Keratinocyte (primary cell): ENCODE measurements at regions not wholly inside any gene's neighbourhood (a gene's known extent, or its start where the extent isn't known, plus 50 kb on each side); places are given as distances from the start of the nearest gene placed in this dataset.
"Not testable (repeated sequence)": the region's sequence is repeated elsewhere in the genome, so short reads cannot be mapped to it uniquely, and the experiment has no call there.

ENCODE experiments used
- DNase-seq: peaks from one replicate; pipeline ENCODE4 v3.0.0-alpha.2; 2011; ENCODE audit warnings: low read depth, missing footprints, low spot score
- FAIRE-seq: peaks from 2 replicates; lab custom pipeline; 2011; peaks lifted over from hg19 to GRCh38; lab: Jason Lieb, UNC
- H2AFZ ChIP-seq: 2 replicates; pipeline ENCODE4 v1.6.0; 2012; ENCODE audit warnings: low read length, control low read depth, inconsistent platforms; ENCODE audit not compliant: control insufficient read depth
- H3K27ac ChIP-seq: 2 replicates; pipeline ENCODE4 v1.5.1; 2011; ENCODE audit warnings: low read length; ENCODE audit not compliant: control insufficient read depth, insufficient read depth
- H3K27me3 ChIP-seq: 3 replicates; pipeline ENCODE4 v1.6.0; 2011; ENCODE audit warnings: low read length; ENCODE audit not compliant: control insufficient read depth, insufficient read depth; ENCODE audit errors: extremely low read depth
- H3K36me3 ChIP-seq, 2 experiments: 2 replicates in 1 of 2; 3 replicates in 1 of 2; pipeline ENCODE4 v1.5.1; 2011; ENCODE audit warnings: low read length in 2 of 2, mild to moderate bottlenecking in 1 of 2; ENCODE audit not compliant: control insufficient read depth in 2 of 2, insufficient read depth in 2 of 2; ENCODE audit errors: extremely low read depth in 1 of 2
- H3K4me1 ChIP-seq: 3 replicates; pipeline ENCODE4 v1.5.1; 2011; ENCODE audit warnings: low read length; ENCODE audit not compliant: control insufficient read depth, insufficient read depth; ENCODE audit errors: extremely low read depth
- H3K4me2 ChIP-seq: 3 replicates; pipeline ENCODE4 v1.6.0; 2011; ENCODE audit warnings: low read depth, low read length; ENCODE audit not compliant: control insufficient read depth, insufficient read depth; ENCODE audit errors: extremely low read depth
- H3K4me3 ChIP-seq, 3 experiments: fragments of 200-600 bp in 1 of 3; sonication (generic) in 1 of 3; 2 replicates in 2 of 3; 3 replicates in 1 of 3; pipeline ENCODE4 v1.5.1; 2011 to 2016; ENCODE audit warnings: low read length in 3 of 3, mild to moderate bottlenecking in 3 of 3, control low read depth in 2 of 3, inconsistent platforms in 1 of 3, low read depth in 1 of 3, mixed read lengths in 1 of 3, mixed run types in 1 of 3, moderate library complexity in 1 of 3; ENCODE audit not compliant: control insufficient read depth in 2 of 3, insufficient read depth in 2 of 3; ENCODE audit errors: extremely low read depth in 1 of 3
- H3K79me2 ChIP-seq: 2 replicates; pipeline ENCODE4 v1.6.0; 2012; ENCODE audit warnings: low read length; ENCODE audit not compliant: control insufficient read depth, insufficient read depth
- H3K9ac ChIP-seq: 3 replicates; pipeline ENCODE4 v1.6.0; 2011; ENCODE audit warnings: low read length; ENCODE audit not compliant: control insufficient read depth, insufficient read depth; ENCODE audit errors: extremely low read depth
- H3K9me1 ChIP-seq: 3 replicates; pipeline ENCODE4 v1.6.0; 2011; ENCODE audit warnings: low read length; ENCODE audit not compliant: control insufficient read depth, insufficient read depth; ENCODE audit errors: extremely low read depth
- H3K9me3 ChIP-seq: 2 replicates; pipeline ENCODE4 v1.5.1; 2012; ENCODE audit warnings: low read depth, low read length; ENCODE audit not compliant: control insufficient read depth
- H4K20me1 ChIP-seq: 3 replicates; pipeline ENCODE4 v1.6.0; 2011; ENCODE audit warnings: low read length; ENCODE audit not compliant: control insufficient read depth, insufficient read depth; ENCODE audit errors: extremely low read depth
- CTCF ChIP-seq, 3 experiments: IDR thresholded peaks in 1 of 3; conservative IDR thresholded peaks in 1 of 3; optimal IDR thresholded peaks in 1 of 3; 2 replicates in 2 of 3; 3 replicates in 1 of 3; pipeline versions ENCODE3 to v1.5.1; 2011; ENCODE audit warnings: low read length in 3 of 3, mild to moderate bottlenecking in 3 of 3, moderate library complexity in 2 of 3, control low read depth in 1 of 3, inconsistent platforms in 1 of 3; ENCODE audit not compliant: insufficient read depth in 2 of 3; ENCODE audit errors: extremely low read depth in 1 of 3
- EZH2 ChIP-seq: IDR thresholded peaks from one replicate; pipeline ENCODE4 v1.6.1; 2012; ENCODE audit warnings: inconsistent platforms, mild to moderate bottlenecking, low read length, moderate library complexity
- dilution Hi-C: fragments of 300-500 bp; cut with MboI; formaldehyde crosslinking; loops from one replicate; pipeline ENCODE4 v1.7.0; 2020; ENCODE audit warnings: low sequenced_read_pairs; ENCODE audit not compliant: extremely low pct_ligation_motif_present

DNA sequence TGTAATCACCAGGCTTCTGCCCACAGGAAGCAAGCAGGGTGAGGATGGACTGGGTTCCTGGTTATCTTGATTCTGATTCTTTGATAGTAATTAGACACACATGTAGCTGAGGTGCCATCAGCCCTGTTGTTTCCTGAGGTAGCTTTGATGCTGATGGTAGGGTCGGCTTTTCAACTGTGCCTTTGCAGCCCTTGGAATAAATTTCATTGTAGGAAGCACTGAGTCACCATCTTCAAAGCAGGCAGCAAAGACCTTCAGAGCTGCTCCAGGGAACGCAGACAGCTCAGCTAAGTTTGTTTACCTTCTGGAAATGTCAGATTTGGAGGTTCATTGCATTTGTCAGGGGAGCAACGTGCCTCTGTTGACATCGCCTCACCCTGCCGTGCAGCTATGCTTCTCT, 135.4 kb downstream of the ASMT start:
- no peaks in the 10 kb centered on the region for H3K27me3 ChIP-seq
- no peaks in the 10 kb centered on the region for H3K9me3 ChIP-seq
- no peaks in the 10 kb centered on the region for H3K36me3 ChIP-seq
- dilution Hi-C loops, result no loop called here
- H3K4me1 ChIP-seq, result no peaks in the 10 kb centered on the region
- no peak overlapping the region for H3K9ac ChIP-seq
- TF ChIP-seq CTCF (optimal IDR thresholded peaks at IDR 0.05 in 1 of 3, IDR thresholded peaks at IDR 0.05 in 1 of 3, conservative IDR thresholded peaks at IDR 0.05 in 1 of 3; ENCODE audit: extremely low read depth in 1 of 3, insufficient read depth in 2 of 3, low read length in 3 of 3), result no peak
- H3K27ac ChIP-seq, result no peak overlapping the region
- no peaks in the 10 kb centered on the region for H3K79me2 ChIP-seq
- no peak for DNase-seq
- no peak overlapping the region for H3K4me2 ChIP-seq
- no peak overlapping the region for H3K4me3 ChIP-seq
- H3K9me1 ChIP-seq, result no peaks in the 10 kb centered on the region
- H2AFZ ChIP-seq, result no peak overlapping the region
- no peak for FAIRE-seq
- H4K20me1 ChIP-seq, result no peaks in the 10 kb centered on the region

DNA sequence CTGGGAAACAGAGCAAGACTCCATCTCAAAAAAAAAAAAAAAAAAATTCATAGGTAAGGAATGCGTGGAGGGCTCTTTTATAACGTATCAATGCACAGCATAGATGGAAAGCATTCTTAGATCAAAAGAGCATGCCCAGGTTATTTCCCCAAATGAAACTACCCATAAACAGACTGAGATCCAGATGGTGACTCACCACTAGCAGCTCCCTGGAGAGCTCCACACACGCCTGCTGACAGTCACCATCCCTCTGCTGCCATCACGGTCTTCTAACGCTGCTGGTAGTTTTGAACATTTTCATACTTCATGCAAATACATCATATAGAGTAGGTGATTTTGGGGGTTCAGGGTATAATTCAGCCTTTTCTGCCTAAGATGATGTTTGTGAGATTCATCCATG, 136.9 kb downstream of the ASMT start:
- H3K4me3 ChIP-seq, result no peak overlapping the region
- no peaks in the 10 kb centered on the region for H3K36me3 ChIP-seq
- no peaks in the 10 kb centered on the region for H3K27me3 ChIP-seq
- TF ChIP-seq CTCF (optimal IDR thresholded peaks at IDR 0.05 in 1 of 3, IDR thresholded peaks at IDR 0.05 in 1 of 3, conservative IDR thresholded peaks at IDR 0.05 in 1 of 3; ENCODE audit: extremely low read depth in 1 of 3, insufficient read depth in 2 of 3, low read length in 3 of 3) (no peak), EZH2 (no peak)
- DNase-seq, result no peak
- H3K4me2 ChIP-seq, result no peak overlapping the region
- H3K4me1 ChIP-seq, result no peaks in the 10 kb centered on the region
- no peaks in the 10 kb centered on the region for H3K79me2 ChIP-seq
- dilution Hi-C loops, result no loop called here
- FAIRE-seq, result no peak
- no peaks in the 10 kb centered on the region for H4K20me1 ChIP-seq
- H3K9me3 ChIP-seq, result no peaks in the 10 kb centered on the region
- no peak overlapping the region for H3K9ac ChIP-seq
- no peak overlapping the region for H3K27ac ChIP-seq
- H3K9me1 ChIP-seq, result no peaks in the 10 kb centered on the region
- H2AFZ ChIP-seq, result no peak overlapping the region

DNA sequence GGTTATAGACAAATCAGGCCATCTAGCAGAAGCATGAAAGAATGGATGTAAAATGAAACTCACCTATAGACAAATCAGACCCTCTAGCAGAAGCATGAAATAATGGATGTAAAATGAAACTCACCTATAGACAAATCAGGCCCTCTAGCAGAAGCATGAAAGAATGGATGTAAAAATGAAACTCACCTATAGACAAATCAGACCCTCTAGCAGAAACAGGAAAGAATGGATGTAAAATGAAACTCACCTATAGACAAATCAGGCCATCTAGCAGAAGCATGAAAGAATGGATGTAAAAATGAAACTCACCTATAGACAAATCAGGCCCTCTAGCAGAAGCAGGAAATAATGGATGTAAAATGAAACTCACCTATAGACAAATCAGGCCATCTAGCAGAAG, 137.9 kb downstream of the ASMT start:
- H3K4me2 ChIP-seq, H4K20me1 ChIP-seq, H2AFZ ChIP-seq, H3K27me3 ChIP-seq, H3K9ac ChIP-seq, H3K9me1 ChIP-seq, DNase-seq, H3K36me3 ChIP-seq, FAIRE-seq, H3K27ac ChIP-seq, H3K9me3 ChIP-seq, H3K4me1 ChIP-seq, H3K4me3 ChIP-seq, dilution Hi-C loops, H3K79me2 ChIP-seq: not testable (repeated sequence)
